Epithelial cell of esophagus (primary cell): ENCODE measurements at regions not wholly inside any gene's neighbourhood (a gene's known extent, or its start where the extent isn't known, plus 50 kb on each side); places are given as distances from the start of the nearest gene placed in this dataset.

Experiments
- DNase-seq: peaks from one replicate; pipeline ENCODE4 v3.0.0; 2010; ENCODE audit warnings: low read depth
- H3K4me3 ChIP-seq: 2 replicates; pipeline ENCODE4 v1.5.1; 2011; ENCODE audit warnings: mild to moderate bottlenecking, low read length, control low read depth
- CTCF ChIP-seq: IDR thresholded peaks from 2 replicates; pipeline ENCODE4 v1.5.1; 2011; ENCODE audit warnings: low read depth, mild to moderate bottlenecking, low read length, control low read depth, inconsistent platforms; ENCODE audit not compliant: insufficient read depth; ENCODE audit errors: missing control alignments

GRCh38 chr12:30146561-30146960 is 362.8 kb upstream of the TMTC1 start:
- no peak for DNase-seq
- TF ChIP-seq CTCF, result no peak
- no peak overlapping the region for H3K4me3 ChIP-seq

GRCh38 chr12:30145684-30146032 is 361.9 kb upstream of the TMTC1 start:
- no peak for TF ChIP-seq CTCF
- no peak for DNase-seq
- no peak overlapping the region for H3K4me3 ChIP-seq

GRCh38 chr12:30144777-30145683 is 361.3 kb upstream of the TMTC1 start:
- H3K4me3 ChIP-seq, result no peak overlapping the region
- no peak for DNase-seq
- TF ChIP-seq CTCF, result no peak

- DNase-seq, result no peak
- no peak for TF ChIP-seq CTCF
- H3K4me3 ChIP-seq, result no peak overlapping the region
These were observed 358.6 kb upstream of the TMTC1 start for GRCh38 chr12:30142301-30142700.

- DNase-seq, result no peak
- no peak for TF ChIP-seq CTCF
These were observed 354.7 kb upstream of the TMTC1 start for GRCh38 chr12:30138483-30138882.

GRCh38 chr12:30136696-30137095 is 353.0 kb upstream of the TMTC1 start:
- no peak overlapping the region for H3K4me3 ChIP-seq
- TF ChIP-seq CTCF, result no peak
- DNase-seq, result no peak

More at GRCh38 chr12:30138483-30138882, 354.7 kb upstream of the TMTC1 start:
- H3K4me3 ChIP-seq, result no peak overlapping the region

- no peak for TF ChIP-seq CTCF
- DNase-seq, result no peak
- no peak overlapping the region for H3K4me3 ChIP-seq
These were observed 352.0 kb upstream of the TMTC1 start for GRCh38 chr12:30135776-30136175.
